Osteoblast (primary cell): ENCODE measurements at regions not wholly inside any gene's neighbourhood (a gene's known extent, or its start where the extent isn't known, plus 50 kb on each side); places are given as distances from the start of the nearest gene placed in this dataset.

Experiments used
- DNase-seq: peaks from one replicate; pipeline ENCODE4 v3.0.0; 2011; ENCODE audit warnings: low spot score, mixed read lengths; ENCODE audit not compliant: insufficient read length; ENCODE audit errors: missing footprints
- H2AFZ ChIP-seq: 2 replicates; pipeline ENCODE4 v1.6.0; 2011; ENCODE audit warnings: mild to moderate bottlenecking, low read length
- H3K27ac ChIP-seq: 2 replicates; pipeline ENCODE4 v1.5.1; 2011; ENCODE audit warnings: mild to moderate bottlenecking, low read depth, low read length, moderate library complexity
- H3K27me3 ChIP-seq: 2 replicates; pipeline ENCODE4 v1.6.0; 2012; ENCODE audit warnings: mild to moderate bottlenecking, control low read depth, inconsistent platforms, low read length, moderate library complexity; ENCODE audit not compliant: insufficient read depth
- H3K36me3 ChIP-seq: 2 replicates; pipeline ENCODE4 v1.5.1; 2011; ENCODE audit warnings: mild to moderate bottlenecking, low read length, control low read depth, moderate library complexity; ENCODE audit not compliant: insufficient read depth
- H3K4me1 ChIP-seq: 2 replicates; pipeline ENCODE4 v1.5.1; 2011; ENCODE audit warnings: mild to moderate bottlenecking, low read length, control low read depth, moderate library complexity; ENCODE audit not compliant: insufficient read depth
- H3K4me2 ChIP-seq: 2 replicates; pipeline ENCODE4 v1.6.0; 2011; ENCODE audit warnings: mild to moderate bottlenecking, low read length; ENCODE audit not compliant: insufficient read depth
- H3K4me3 ChIP-seq: fragments of 200-600 bp; sonication (generic); 3 replicates; pipeline ENCODE4 v1.5.1; 2012; ENCODE audit warnings: mild to moderate bottlenecking, low read length, inconsistent platforms; ENCODE audit not compliant: insufficient read depth
- H3K79me2 ChIP-seq: 2 replicates; pipeline ENCODE4 v1.6.0; 2012; ENCODE audit warnings: mild to moderate bottlenecking, low read length, control low read depth, inconsistent platforms; ENCODE audit not compliant: insufficient read depth
- H3K9me3 ChIP-seq: 2 replicates; pipeline ENCODE4 v1.5.1; 2011; ENCODE audit warnings: low read depth, low read length, control low read depth
- H4K20me1 ChIP-seq: 2 replicates; pipeline ENCODE4 v1.6.0; 2012; ENCODE audit warnings: mild to moderate bottlenecking, low read length, control low read depth; ENCODE audit not compliant: insufficient read depth
- TF ChIP-seq, protein P1 (sequence below): IDR thresholded peaks from 2 replicates; pipeline ENCODE4 v1.5.1; 2011; ENCODE audit warnings: mild to moderate bottlenecking, low read depth, low read length, moderate library complexity; ENCODE audit errors: extremely low read depth

DNA sequence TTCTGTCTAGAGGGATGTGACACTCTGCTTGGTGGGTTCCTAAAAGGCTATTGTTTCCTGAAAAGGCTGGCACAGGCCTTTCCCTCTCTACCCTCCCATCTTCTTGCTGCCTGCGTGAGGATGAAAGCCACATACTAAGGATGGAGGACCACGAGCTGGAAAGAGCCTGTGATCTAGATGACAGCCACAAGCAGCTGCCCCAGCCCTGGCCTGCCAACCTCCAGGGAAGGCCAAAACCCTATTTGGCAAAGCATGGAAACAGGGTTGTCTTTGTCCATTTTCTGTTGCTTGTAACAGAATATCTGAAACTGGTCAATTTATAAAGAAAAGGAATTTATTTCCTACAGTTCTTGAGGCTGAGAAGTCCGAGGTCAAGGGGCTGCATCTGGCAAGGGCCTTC is 144.5 kb downstream of the FBLN2 start:
- TF ChIP-seq, protein P1, sequence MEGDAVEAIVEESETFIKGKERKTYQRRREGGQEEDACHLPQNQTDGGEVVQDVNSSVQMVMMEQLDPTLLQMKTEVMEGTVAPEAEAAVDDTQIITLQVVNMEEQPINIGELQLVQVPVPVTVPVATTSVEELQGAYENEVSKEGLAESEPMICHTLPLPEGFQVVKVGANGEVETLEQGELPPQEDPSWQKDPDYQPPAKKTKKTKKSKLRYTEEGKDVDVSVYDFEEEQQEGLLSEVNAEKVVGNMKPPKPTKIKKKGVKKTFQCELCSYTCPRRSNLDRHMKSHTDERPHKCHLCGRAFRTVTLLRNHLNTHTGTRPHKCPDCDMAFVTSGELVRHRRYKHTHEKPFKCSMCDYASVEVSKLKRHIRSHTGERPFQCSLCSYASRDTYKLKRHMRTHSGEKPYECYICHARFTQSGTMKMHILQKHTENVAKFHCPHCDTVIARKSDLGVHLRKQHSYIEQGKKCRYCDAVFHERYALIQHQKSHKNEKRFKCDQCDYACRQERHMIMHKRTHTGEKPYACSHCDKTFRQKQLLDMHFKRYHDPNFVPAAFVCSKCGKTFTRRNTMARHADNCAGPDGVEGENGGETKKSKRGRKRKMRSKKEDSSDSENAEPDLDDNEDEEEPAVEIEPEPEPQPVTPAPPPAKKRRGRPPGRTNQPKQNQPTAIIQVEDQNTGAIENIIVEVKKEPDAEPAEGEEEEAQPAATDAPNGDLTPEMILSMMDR = no peak
- Histone ChIP-seq H3K79me2 (no peaks in the 10 kb centered on the region), H3K4me2 (no peak overlapping the region), H3K9me3 (no peaks in the 10 kb centered on the region), H3K36me3 (no peaks in the 10 kb centered on the region), H3K27me3 (no peaks in the 10 kb centered on the region), H3K27ac (no peak overlapping the region), H3K4me3 (no peak overlapping the region), H2AFZ (no peak overlapping the region), H4K20me1 (no peaks in the 10 kb centered on the region), H3K4me1 (no peaks in the 10 kb centered on the region)
- DNase-seq = no peak

DNA sequence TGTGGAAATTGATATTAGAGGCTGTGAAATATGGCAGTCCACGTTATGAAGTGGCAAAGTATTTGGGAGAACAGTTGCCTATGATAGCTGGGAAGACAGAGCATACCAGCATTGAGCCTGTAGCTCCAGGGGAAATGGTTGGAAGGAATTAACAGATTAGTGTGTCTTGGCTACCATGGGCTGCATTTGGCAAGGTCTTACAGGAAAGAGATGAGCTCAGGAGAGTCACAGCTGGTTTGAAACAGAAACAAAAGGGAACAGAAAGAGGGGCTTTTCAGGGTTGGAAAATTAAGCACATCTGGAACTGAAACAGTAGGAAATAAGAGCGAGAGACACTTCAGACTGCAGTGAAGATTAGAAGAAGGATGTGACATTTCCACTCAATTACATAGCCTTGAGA is 141.7 kb downstream of the FBLN2 start:
- Histone ChIP-seq H3K9me3 (no peaks in the 10 kb centered on the region), H3K4me1 (no peaks in the 10 kb centered on the region), H3K4me3 (no peak overlapping the region), H3K27ac (no peak overlapping the region), H3K4me2 (no peak overlapping the region), H3K79me2 (no peaks in the 10 kb centered on the region), H3K36me3 (no peaks in the 10 kb centered on the region), H2AFZ (no peak overlapping the region), H4K20me1 (no peaks in the 10 kb centered on the region), H3K27me3 (no peaks in the 10 kb centered on the region)
- TF ChIP-seq, protein P1 = no peak
- no peak for DNase-seq

DNA sequence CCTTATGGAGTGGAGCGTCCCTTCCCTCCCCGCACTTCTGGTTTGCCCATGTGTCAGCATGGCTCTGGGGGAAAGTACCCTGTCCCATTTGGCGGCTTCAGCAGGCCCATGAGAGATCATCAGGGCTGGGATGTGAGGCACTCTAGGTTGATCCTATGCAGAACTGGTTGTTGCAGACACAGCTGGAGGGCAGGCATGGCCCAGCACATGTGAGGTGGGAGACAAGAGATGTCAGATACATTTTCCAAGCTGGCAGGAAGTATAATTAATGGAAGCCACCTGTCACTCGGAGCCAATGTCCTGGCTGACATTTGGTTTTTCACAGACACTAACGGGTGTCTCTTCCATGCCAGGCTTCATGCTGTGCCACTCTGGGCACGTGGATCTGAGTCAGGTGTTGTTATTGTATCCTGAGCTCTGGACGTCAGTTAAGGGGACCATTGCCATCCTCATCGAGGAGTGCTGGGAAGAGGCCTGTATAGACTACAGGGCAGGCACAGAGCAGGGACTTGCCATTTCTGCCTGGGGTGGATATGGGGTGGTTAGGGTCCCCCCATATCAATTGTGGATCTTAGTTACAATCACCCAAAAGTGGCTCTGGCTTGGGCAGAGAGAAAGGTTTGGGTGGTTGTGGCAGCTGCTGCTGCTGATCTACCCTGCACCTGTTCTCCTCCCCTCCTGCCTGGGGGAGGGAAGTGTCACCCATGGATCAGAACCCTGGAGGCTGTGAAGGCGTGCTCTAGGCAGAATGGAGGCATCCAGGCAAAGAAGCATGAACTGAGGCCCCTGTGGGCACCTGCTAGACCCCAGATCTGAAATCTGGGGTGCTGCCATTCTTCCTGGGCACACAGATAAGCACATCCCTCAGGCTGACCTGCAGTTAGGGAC is 140.7 kb downstream of the FBLN2 start:
- TF ChIP-seq, protein P1 = no peak
- Histone ChIP-seq H3K4me1 (no peaks in the 10 kb centered on the region), H3K4me2 (no peak overlapping the region), H2AFZ (no peak overlapping the region), H3K4me3 (no peak overlapping the region), H3K27me3 (no peaks in the 10 kb centered on the region), H3K36me3 (no peaks in the 10 kb centered on the region), H3K9me3 (no peaks in the 10 kb centered on the region), H4K20me1 (no peaks in the 10 kb centered on the region), H3K79me2 (no peaks in the 10 kb centered on the region), H3K27ac (no peak overlapping the region)
- DNase-seq = no peak

DNA sequence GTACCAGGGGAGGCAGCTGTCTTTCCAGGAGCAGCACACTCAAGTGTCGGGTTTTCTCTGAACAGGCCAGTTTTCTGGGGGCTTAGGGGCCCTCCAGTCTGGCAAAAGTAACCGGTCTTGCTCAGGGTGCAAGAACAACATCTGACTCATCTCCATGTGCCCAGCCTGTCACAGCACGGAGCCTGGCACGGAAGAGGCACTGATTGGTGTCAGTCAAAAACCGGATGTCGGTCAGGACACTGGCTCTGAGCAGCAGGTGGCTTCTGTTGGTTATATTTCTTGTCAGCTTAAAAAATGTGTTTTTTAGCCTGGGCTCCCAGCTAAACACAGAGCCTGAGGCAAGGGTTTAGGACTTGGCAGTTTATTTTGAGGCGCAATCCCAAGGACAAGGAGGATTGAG is 139.9 kb downstream of the FBLN2 start:
- Histone ChIP-seq H4K20me1 (no peaks in the 10 kb centered on the region), H3K27ac (no peak overlapping the region), H3K9me3 (no peaks in the 10 kb centered on the region), H3K36me3 (no peaks in the 10 kb centered on the region), H3K4me3 (no peak overlapping the region), H3K27me3 (no peaks in the 10 kb centered on the region), H3K4me2 (no peak overlapping the region), H2AFZ (no peak overlapping the region), H3K79me2 (no peaks in the 10 kb centered on the region), H3K4me1 (no peaks in the 10 kb centered on the region)
- TF ChIP-seq, protein P1 = no peak
- no peak for DNase-seq
